Transverse colon (tissue), 4 donors: ENCODE measurements at regions not wholly inside any gene's neighbourhood (a gene's known extent, or its start where the extent isn't known, plus 50 kb on each side); places are given as distances from the start of the nearest gene placed in this dataset.

ENCODE experiments used
- EP300 ChIP-seq: sonication (generic); formaldehyde crosslinking; IDR thresholded peaks from one replicate; pipeline ENCODE4 v1.6.1; 2017; ENCODE audit warnings: antibody characterized with exemption, low read depth
- POLR2A ChIP-seq: fragments of 450-650 bp; IDR thresholded peaks from one replicate; pipeline ENCODE4 v1.6.1; 2016; ENCODE audit warnings: antibody characterized with exemption, mild to moderate bottlenecking, moderate library complexity
- POLR2AphosphoS5 ChIP-seq, 3 donors: sonication (generic); formaldehyde crosslinking; IDR thresholded peaks; one replicate each; pipeline ENCODE4 v1.6.1; 2016; ENCODE audit warnings: antibody characterized with exemption in 3 of 3
- TF ChIP-seq, protein P1 (sequence below), 5 experiments: fragments of 200-600 bp in 3 of 5; fragments of 450-650 bp in 2 of 5; sonication (generic) in 3 of 5; IDR thresholded peaks; 1 replicate in 2 of 5; 2 replicates in 3 of 5; pipeline ENCODE4 v1.5.1; 2016 to 2017; ENCODE audit warnings: antibody characterized with exemption in 5 of 5, inconsistent platforms in 3 of 5, mild to moderate bottlenecking in 2 of 5, moderate library complexity in 1 of 5

DNA sequence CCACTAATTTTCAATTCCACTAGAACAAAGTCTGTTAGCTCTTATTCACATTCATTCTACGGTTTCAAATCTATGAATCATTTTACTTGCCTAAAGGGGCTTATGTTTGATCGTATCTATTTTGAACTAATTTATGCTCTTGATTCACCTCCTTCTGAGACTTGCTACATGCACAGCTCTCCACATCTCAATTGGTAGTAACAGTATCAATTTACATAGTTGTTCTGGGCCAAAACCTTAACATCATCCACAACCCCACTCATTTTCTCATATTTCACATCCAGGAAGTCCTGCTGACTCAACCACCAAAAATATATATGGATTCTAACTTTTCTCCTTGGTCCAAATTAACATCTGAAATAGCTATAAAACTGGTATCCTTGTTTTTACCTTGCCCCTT, 208.6 kb downstream of the RASSF9 start:
- TF ChIP-seq, protein P1, sequence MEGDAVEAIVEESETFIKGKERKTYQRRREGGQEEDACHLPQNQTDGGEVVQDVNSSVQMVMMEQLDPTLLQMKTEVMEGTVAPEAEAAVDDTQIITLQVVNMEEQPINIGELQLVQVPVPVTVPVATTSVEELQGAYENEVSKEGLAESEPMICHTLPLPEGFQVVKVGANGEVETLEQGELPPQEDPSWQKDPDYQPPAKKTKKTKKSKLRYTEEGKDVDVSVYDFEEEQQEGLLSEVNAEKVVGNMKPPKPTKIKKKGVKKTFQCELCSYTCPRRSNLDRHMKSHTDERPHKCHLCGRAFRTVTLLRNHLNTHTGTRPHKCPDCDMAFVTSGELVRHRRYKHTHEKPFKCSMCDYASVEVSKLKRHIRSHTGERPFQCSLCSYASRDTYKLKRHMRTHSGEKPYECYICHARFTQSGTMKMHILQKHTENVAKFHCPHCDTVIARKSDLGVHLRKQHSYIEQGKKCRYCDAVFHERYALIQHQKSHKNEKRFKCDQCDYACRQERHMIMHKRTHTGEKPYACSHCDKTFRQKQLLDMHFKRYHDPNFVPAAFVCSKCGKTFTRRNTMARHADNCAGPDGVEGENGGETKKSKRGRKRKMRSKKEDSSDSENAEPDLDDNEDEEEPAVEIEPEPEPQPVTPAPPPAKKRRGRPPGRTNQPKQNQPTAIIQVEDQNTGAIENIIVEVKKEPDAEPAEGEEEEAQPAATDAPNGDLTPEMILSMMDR (IDR thresholded peaks at IDR 0.05) = no peak
- TF ChIP-seq POLR2AphosphoS5 (IDR thresholded peaks at IDR 0.05) (no peak), EP300 (no peak), POLR2A (no peak)
